Gastrocnemius medialis (tissue), 4 donors: ENCODE measurements at regions not wholly inside any gene's neighbourhood (a gene's known extent, or its start where the extent isn't known, plus 50 kb on each side); places are given as distances from the start of the nearest gene placed in this dataset.
"Not testable (repeated sequence)": the region's sequence is repeated elsewhere in the genome, so short reads cannot be mapped to it uniquely, and the experiment has no call there.

Experiments used
- ATAC-seq, 2 donors: fragments of 150-250 bp; one replicate each; pipeline ENCODE4 v1.9.1; 2016
- DNase-seq, 2 donors: peaks; one replicate each; pipeline ENCODE4 v3.0.0-alpha.2; 2019
- H3K27ac ChIP-seq, 4 donors: fragments of 200-600 bp; sonication (generic); 1 replicate in 1 of 4; 2 replicates in 3 of 4; pipeline ENCODE4 v1.5.1; 2016 to 2018; ENCODE audit warnings: mild to moderate bottlenecking in 2 of 4, moderate library complexity in 1 of 4
- H3K27me3 ChIP-seq, 3 donors: fragments of 200-600 bp; sonication (generic) in 2 of 3; 1 replicate in 1 of 3; 2 replicates in 2 of 3; pipeline versions ENCODE4 v1.5.1 to v1.6.0; 2016 to 2019; ENCODE audit warnings: mild to moderate bottlenecking in 1 of 3, moderate library complexity in 1 of 3
- H3K36me3 ChIP-seq, 2 donors: fragments of 200-600 bp; sonication (generic) in 1 of 2; one replicate each; pipeline ENCODE4 v1.5.1; 2017 to 2018
- H3K4me1 ChIP-seq, 2 donors: fragments of 200-600 bp; sonication (generic) in 1 of 2; one replicate each; pipeline ENCODE4 v1.5.1; 2016 to 2017; ENCODE audit warnings: mild to moderate bottlenecking in 2 of 2
- H3K4me3 ChIP-seq, 4 donors: fragments of 200-600 bp; sonication (generic) in 3 of 4; 1 replicate in 1 of 4; 2 replicates in 3 of 4; pipeline ENCODE4 v1.5.1; 2016 to 2019; ENCODE audit warnings: mild to moderate bottlenecking in 2 of 4
- H3K9me3 ChIP-seq, 3 donors: fragments of 200-600 bp; sonication (generic) in 2 of 3; 1 replicate in 1 of 3; 2 replicates in 2 of 3; pipeline ENCODE4 v1.5.1; 2016 to 2019
- CTCF ChIP-seq, 5 experiments: fragments of 450-650 bp in 3 of 5; fragments of 200-600 bp in 2 of 5; sonication (generic) in 2 of 5; IDR thresholded peaks in 4 of 5; conservative IDR thresholded peaks in 1 of 5; 1 replicate in 4 of 5; 2 replicates in 1 of 5; pipeline ENCODE4 v1.5.1; 2016 to 2019; ENCODE audit warnings: antibody characterized with exemption in 5 of 5, mild to moderate bottlenecking in 3 of 5, moderate library complexity in 3 of 5
- POLR2A ChIP-seq, 2 donors: fragments of 450-650 bp; IDR thresholded peaks; one replicate each; pipeline ENCODE4 v1.6.1; 2017; ENCODE audit warnings: antibody characterized with exemption in 2 of 2, mild to moderate bottlenecking in 2 of 2, moderate library complexity in 2 of 2
- in situ Hi-C, 4 donors: fragments of 200-750 bp; cut with MboI; loops; one replicate each; pipeline versions ENCODE4 v1.15.0 to v1.8.0; 2017; ENCODE audit warnings: low sequenced_read_pairs in 4 of 4
- intact Hi-C: fragments of 100-400 bp; cut with DNase I; formaldehyde crosslinking; loops from one replicate; pipeline ENCODE4 v1.15.1; 2023; ENCODE audit warnings: low total_unique reads

GRCh38 chr12:86565038-86565437 lies 308.8 kb upstream of the MGAT4C start:
- DNase-seq = no peak
- ATAC-seq = no peak
- no peak overlapping the region for H3K27ac ChIP-seq
- H3K4me1 ChIP-seq = no peaks in the 10 kb centered on the region
- in situ Hi-C loops = no loop called here
- H3K27me3 ChIP-seq = no peaks in the 10 kb centered on the region
- intact Hi-C loops = no loop called here
- no peaks in the 10 kb centered on the region for H3K36me3 ChIP-seq
- H3K4me3 ChIP-seq = no peak overlapping the region
- TF ChIP-seq POLR2A (IDR thresholded peaks at IDR 0.05) (no peak), CTCF (IDR thresholded peaks at IDR 0.05 in 4 of 5, conservative IDR thresholded peaks at IDR 0.05 in 1 of 5) (no peak)
- H3K9me3 ChIP-seq = no peaks in the 10 kb centered on the region

GRCh38 chr12:86555491-86555890 lies 299.3 kb upstream of the MGAT4C start:
- H3K4me1 ChIP-seq, H3K27me3 ChIP-seq, H3K36me3 ChIP-seq, H3K27ac ChIP-seq, DNase-seq, H3K9me3 ChIP-seq, intact Hi-C loops, ATAC-seq, H3K4me3 ChIP-seq, in situ Hi-C loops: not testable (repeated sequence)

- no peak overlapping the region for H3K27ac ChIP-seq
- no peak for TF ChIP-seq POLR2A (IDR thresholded peaks at IDR 0.05)
- TF ChIP-seq CTCF (IDR thresholded peaks at IDR 0.05 in 4 of 5, conservative IDR thresholded peaks at IDR 0.05 in 1 of 5) = no peak
Observed at GRCh38 chr12:86551146-86551571, 295.0 kb upstream of the MGAT4C start.

GRCh38 chr12:86550218-86551145 lies 294.3 kb upstream of the MGAT4C start:
- H3K4me1 ChIP-seq = no peaks in the 10 kb centered on the region
- ATAC-seq = peak in 1 of 2 donors; percentile 30
- no peak overlapping the region for H3K4me3 ChIP-seq
- no peak overlapping the region for H3K27ac ChIP-seq
- no peaks in the 10 kb centered on the region for H3K9me3 ChIP-seq
- no peaks in the 10 kb centered on the region for H3K36me3 ChIP-seq
- in situ Hi-C loops (no loop called here), intact Hi-C loops (no loop called here)
- H3K27me3 ChIP-seq = no peaks in the 10 kb centered on the region
- no peak for TF ChIP-seq POLR2A (IDR thresholded peaks at IDR 0.05)
- no peak for TF ChIP-seq CTCF (IDR thresholded peaks at IDR 0.05 in 4 of 5, conservative IDR thresholded peaks at IDR 0.05 in 1 of 5)
- DNase-seq = no peak

More at GRCh38 chr12:86551146-86551571, 295.0 kb upstream of the MGAT4C start:
- ATAC-seq (peak; percentile 39 to 69), DNase-seq (peak in 1 of 2 donors; percentile 26)
- H3K4me3 ChIP-seq = no peak overlapping the region
- no peaks in the 10 kb centered on the region for H3K9me3 ChIP-seq
- no peaks in the 10 kb centered on the region for H3K4me1 ChIP-seq
- in situ Hi-C loops = no loop called here
- no peaks in the 10 kb centered on the region for H3K36me3 ChIP-seq
- H3K27me3 ChIP-seq = no peaks in the 10 kb centered on the region
- intact Hi-C loops = no loop called here

- DNase-seq (no peak), ATAC-seq (no peak)
- intact Hi-C loops (no loop called here), in situ Hi-C loops (no loop called here)
- Histone ChIP-seq H3K36me3 (no peaks in the 10 kb centered on the region), H3K9me3 (no peaks in the 10 kb centered on the region), H3K27ac (no peak overlapping the region), H3K27me3 (no peaks in the 10 kb centered on the region), H3K4me3 (no peak overlapping the region), H3K4me1 (no peaks in the 10 kb centered on the region)
- TF ChIP-seq POLR2A (IDR thresholded peaks at IDR 0.05) (no peak), CTCF (IDR thresholded peaks at IDR 0.05 in 4 of 5, conservative IDR thresholded peaks at IDR 0.05 in 1 of 5) (no peak)
Observed at GRCh38 chr12:86543716-86544115, 287.5 kb upstream of the MGAT4C start.
